OCI-LY3 (cell line): ENCODE measurements at regions not wholly inside any gene's neighbourhood (a gene's known extent, or its start where the extent isn't known, plus 50 kb on each side); places are given as distances from the start of the nearest gene placed in this dataset.

ENCODE experiments used
- EZH2phosphoT487 ChIP-seq: fragments of 200-600 bp; shearing (Covaris generic); IDR thresholded peaks from 2 replicates; pipeline ENCODE4 v1.6.1; 2018; ENCODE audit warnings: antibody characterized with exemption, mixed run types, low read depth
- TF ChIP-seq, protein P1 (sequence below): fragments of 200-600, 300-600 bp; sonication (generic); IDR thresholded peaks from 2 replicates; pipeline ENCODE4 v1.5.1; 2014; ENCODE audit warnings: antibody characterized with exemption, low read length, low read depth

DNA sequence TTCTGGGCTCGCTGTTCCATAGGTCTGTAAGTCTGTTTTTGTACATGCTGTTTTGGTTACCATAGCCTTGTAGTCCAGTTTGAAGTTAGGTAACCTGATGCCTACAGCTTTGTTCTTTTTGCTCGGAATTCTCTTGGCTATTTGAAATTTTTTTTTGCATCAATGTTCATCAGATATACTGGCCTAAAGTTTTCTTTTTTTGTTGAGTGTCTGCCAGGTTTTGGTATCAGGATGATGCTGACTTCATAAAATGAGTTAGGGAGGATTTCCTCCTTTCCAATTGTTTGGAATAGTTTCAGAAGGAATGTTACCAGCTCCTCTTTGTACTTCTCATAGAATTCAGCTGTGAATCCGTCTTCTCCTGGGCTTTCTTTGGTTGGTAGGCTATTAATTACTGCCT lies 397.8 kb upstream of the HTR2A start:
- TF ChIP-seq EZH2phosphoT487 = no peak
- TF ChIP-seq, protein P1, sequence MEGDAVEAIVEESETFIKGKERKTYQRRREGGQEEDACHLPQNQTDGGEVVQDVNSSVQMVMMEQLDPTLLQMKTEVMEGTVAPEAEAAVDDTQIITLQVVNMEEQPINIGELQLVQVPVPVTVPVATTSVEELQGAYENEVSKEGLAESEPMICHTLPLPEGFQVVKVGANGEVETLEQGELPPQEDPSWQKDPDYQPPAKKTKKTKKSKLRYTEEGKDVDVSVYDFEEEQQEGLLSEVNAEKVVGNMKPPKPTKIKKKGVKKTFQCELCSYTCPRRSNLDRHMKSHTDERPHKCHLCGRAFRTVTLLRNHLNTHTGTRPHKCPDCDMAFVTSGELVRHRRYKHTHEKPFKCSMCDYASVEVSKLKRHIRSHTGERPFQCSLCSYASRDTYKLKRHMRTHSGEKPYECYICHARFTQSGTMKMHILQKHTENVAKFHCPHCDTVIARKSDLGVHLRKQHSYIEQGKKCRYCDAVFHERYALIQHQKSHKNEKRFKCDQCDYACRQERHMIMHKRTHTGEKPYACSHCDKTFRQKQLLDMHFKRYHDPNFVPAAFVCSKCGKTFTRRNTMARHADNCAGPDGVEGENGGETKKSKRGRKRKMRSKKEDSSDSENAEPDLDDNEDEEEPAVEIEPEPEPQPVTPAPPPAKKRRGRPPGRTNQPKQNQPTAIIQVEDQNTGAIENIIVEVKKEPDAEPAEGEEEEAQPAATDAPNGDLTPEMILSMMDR = no peak
